H1 (cell line): ENCODE measurements at regions not wholly inside any gene's neighbourhood (a gene's known extent, or its start where the extent isn't known, plus 50 kb on each side); places are given as distances from the start of the nearest gene placed in this dataset.

Experiments used
- SAP30 ChIP-seq: fragments of 300-600 bp; sonication (generic); IDR thresholded peaks from 2 replicates; pipeline ENCODE4 v1.7.1; 2012; ENCODE audit warnings: low read length, moderate library complexity, mild to moderate bottlenecking, inconsistent platforms; ENCODE audit not compliant: insufficient read depth, insufficient replicate concordance

DNA sequence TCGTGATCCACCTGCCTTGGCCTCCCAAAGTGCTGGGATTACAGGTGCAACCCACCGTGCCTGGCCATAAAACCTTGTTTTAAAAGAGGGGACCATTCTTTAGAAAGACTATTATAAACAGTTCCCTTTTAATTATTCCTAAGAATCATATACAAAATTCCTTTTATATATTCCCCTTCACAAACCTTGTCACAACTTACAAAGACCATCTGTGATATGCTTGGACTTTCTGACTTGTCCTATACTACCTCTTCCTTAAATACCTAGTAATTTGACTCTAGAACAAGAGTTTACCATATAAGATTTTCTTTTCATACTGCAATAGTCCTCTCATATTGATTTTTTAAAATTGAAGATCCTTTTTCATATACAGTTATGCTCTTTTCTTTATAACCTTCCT is 135.8 kb upstream of the PRSS16 start (continued):
- no peak for TF ChIP-seq SAP30
